Vagina (tissue), 2 donors: ENCODE measurements at regions not wholly inside any gene's neighbourhood (a gene's known extent, or its start where the extent isn't known, plus 50 kb on each side); places are given as distances from the start of the nearest gene placed in this dataset.

ENCODE experiments used
- DNase-seq, 2 donors: peaks; one replicate each; pipeline ENCODE4 v3.0.0-alpha.2; 2017; ENCODE audit errors: extremely low spot score in 2 of 2
- H3K27ac ChIP-seq: fragments of 200-600 bp; sonication (generic); one replicate; pipeline ENCODE4 v1.5.1; 2019
- H3K27me3 ChIP-seq: fragments of 200-600 bp; sonication (generic); one replicate; pipeline ENCODE4 v1.5.1; 2019
- H3K36me3 ChIP-seq, 2 donors: fragments of 200-600 bp; sonication (generic); one replicate each; pipeline ENCODE4 v1.5.1; 2017 to 2019
- H3K4me1 ChIP-seq: fragments of 200-600 bp; sonication (generic); one replicate; pipeline ENCODE4 v1.5.1; 2019
- H3K4me3 ChIP-seq, 2 donors: fragments of 200-600 bp; sonication (generic); 1 replicate in 1 of 2; 2 replicates in 1 of 2; pipeline ENCODE4 v1.5.1; 2016 to 2019
- H3K9me3 ChIP-seq: fragments of 200-600 bp; sonication (generic); one replicate; pipeline ENCODE4 v1.5.1; 2019
- POLR2A ChIP-seq, 2 donors: fragments of 450-650 bp; IDR thresholded peaks; one replicate each; pipeline ENCODE4 v1.6.1; 2017; ENCODE audit warnings: antibody characterized with exemption in 2 of 2, mild to moderate bottlenecking in 2 of 2, moderate library complexity in 2 of 2
- POLR2AphosphoS5 ChIP-seq, 2 donors: sonication (generic); formaldehyde crosslinking; IDR thresholded peaks; one replicate each; pipeline ENCODE4 v1.9.0; 2017; ENCODE audit warnings: antibody characterized with exemption in 2 of 2, mild to moderate bottlenecking in 2 of 2, low read depth in 1 of 2; ENCODE audit not compliant: insufficient read depth in 1 of 2
- intact Hi-C: fragments of 100-400 bp; cut with DNase I; formaldehyde crosslinking; loops from one replicate; pipeline ENCODE4 v1.15.1; 2023
- TF ChIP-seq, protein P1 (sequence below), 3 experiments: fragments of 450-650 bp in 2 of 3; fragments of 200-600 bp in 1 of 3; sonication (generic) in 1 of 3; IDR thresholded peaks; one replicate each; pipeline ENCODE4 v1.5.1; 2017 to 2019; ENCODE audit warnings: antibody characterized with exemption in 3 of 3, mild to moderate bottlenecking in 2 of 3, moderate library complexity in 2 of 3

DNA sequence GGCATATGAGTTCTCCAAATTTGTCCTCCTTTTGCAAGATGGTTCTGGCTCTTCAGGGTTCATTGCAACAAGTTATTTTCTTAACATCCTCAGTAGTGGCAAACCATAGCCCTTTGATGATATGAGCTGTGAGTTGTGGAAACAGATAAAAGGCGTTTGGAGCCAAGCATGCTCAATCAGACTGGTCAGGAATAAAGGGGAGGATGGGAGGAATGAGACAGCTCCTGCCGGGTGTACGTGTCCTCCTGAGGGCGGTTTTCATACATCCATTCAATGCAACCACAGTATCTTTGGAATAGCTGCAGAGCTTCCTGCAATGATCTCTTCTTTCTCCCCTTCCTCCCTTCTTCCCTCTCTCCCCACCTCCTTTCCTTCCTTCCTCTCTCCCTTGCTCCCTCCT is 245.8 kb downstream of the GLI2 start:
- intact Hi-C loops = no loop called here
- no peaks in the 10 kb centered on the region for H3K36me3 ChIP-seq
- H3K4me3 ChIP-seq = no peak overlapping the region
- no peaks in the 10 kb centered on the region for H3K9me3 ChIP-seq
- no peaks in the 10 kb centered on the region for H3K4me1 ChIP-seq
- DNase-seq = no peak
- H3K27me3 ChIP-seq = no peaks in the 10 kb centered on the region
- no peak for TF ChIP-seq POLR2A (IDR thresholded peaks at IDR 0.05)
- TF ChIP-seq POLR2AphosphoS5 (IDR thresholded peaks at IDR 0.05; ENCODE audit: insufficient read depth in 1 of 2, low read depth in 1 of 2) = no peak
- TF ChIP-seq, protein P1, sequence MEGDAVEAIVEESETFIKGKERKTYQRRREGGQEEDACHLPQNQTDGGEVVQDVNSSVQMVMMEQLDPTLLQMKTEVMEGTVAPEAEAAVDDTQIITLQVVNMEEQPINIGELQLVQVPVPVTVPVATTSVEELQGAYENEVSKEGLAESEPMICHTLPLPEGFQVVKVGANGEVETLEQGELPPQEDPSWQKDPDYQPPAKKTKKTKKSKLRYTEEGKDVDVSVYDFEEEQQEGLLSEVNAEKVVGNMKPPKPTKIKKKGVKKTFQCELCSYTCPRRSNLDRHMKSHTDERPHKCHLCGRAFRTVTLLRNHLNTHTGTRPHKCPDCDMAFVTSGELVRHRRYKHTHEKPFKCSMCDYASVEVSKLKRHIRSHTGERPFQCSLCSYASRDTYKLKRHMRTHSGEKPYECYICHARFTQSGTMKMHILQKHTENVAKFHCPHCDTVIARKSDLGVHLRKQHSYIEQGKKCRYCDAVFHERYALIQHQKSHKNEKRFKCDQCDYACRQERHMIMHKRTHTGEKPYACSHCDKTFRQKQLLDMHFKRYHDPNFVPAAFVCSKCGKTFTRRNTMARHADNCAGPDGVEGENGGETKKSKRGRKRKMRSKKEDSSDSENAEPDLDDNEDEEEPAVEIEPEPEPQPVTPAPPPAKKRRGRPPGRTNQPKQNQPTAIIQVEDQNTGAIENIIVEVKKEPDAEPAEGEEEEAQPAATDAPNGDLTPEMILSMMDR (IDR thresholded peaks at IDR 0.05) = no peak
- H3K27ac ChIP-seq = no peak overlapping the region

DNA sequence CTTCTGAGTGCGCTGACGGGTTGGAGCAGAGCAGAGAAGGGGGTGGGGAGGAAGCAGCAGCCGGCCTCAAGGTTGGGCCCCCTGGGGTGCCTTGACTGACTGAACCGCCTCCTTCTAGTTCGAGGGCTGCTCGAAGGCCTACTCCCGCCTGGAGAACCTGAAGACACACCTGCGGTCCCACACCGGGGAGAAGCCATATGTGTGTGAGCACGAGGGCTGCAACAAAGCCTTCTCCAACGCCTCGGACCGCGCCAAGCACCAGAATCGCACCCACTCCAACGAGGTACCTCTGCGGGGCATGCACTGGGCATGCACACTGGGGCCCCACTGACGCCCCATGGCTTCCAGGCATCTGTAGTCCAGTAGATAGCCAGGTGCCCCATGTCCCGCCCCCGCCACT is 246.9 kb downstream of the GLI2 start:
- no peaks in the 10 kb centered on the region for H3K9me3 ChIP-seq
- no peak for DNase-seq
- TF ChIP-seq, protein P1 (IDR thresholded peaks at IDR 0.05) = no peak
- no peak for TF ChIP-seq POLR2A (IDR thresholded peaks at IDR 0.05)
- TF ChIP-seq POLR2AphosphoS5 (IDR thresholded peaks at IDR 0.05; ENCODE audit: insufficient read depth in 1 of 2, low read depth in 1 of 2) = no peak
- H3K36me3 ChIP-seq = no peaks in the 10 kb centered on the region
- intact Hi-C loops = no loop called here
- no peak overlapping the region for H3K4me3 ChIP-seq
- no peaks in the 10 kb centered on the region for H3K4me1 ChIP-seq
- no peaks in the 10 kb centered on the region for H3K27me3 ChIP-seq
- no peak overlapping the region for H3K27ac ChIP-seq

DNA sequence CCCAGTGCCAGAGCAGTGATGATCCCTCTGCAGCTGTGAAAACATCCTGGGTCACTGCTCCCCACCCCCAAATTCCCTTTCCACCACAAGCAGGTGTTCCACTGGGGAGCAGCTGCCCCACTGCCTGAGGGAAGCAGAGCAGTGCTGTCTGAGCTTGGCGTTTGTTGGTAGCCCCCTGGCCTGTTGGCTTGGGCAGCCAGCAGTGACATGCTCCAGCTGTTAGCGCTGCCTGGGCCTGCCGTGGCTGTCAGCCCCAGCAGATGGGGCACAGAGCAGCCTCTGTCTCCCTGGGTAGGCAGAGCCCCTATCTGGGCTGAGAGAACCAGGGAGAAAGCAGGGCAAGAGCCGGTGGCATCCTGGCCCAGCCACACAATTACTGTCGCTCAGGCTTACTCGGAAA is 247.7 kb downstream of the GLI2 start:
- Histone ChIP-seq H3K27ac (no peak overlapping the region), H3K36me3 (no peaks in the 10 kb centered on the region), H3K4me3 (no peak overlapping the region), H3K27me3 (no peaks in the 10 kb centered on the region), H3K4me1 (no peaks in the 10 kb centered on the region), H3K9me3 (no peaks in the 10 kb centered on the region)
- TF ChIP-seq POLR2AphosphoS5 (IDR thresholded peaks at IDR 0.05; ENCODE audit: insufficient read depth in 1 of 2, low read depth in 1 of 2) (no peak), POLR2A (IDR thresholded peaks at IDR 0.05) (no peak)
- TF ChIP-seq, protein P1 (IDR thresholded peaks at IDR 0.05) = no peak
- DNase-seq = no peak
- intact Hi-C loops = no loop called here

DNA sequence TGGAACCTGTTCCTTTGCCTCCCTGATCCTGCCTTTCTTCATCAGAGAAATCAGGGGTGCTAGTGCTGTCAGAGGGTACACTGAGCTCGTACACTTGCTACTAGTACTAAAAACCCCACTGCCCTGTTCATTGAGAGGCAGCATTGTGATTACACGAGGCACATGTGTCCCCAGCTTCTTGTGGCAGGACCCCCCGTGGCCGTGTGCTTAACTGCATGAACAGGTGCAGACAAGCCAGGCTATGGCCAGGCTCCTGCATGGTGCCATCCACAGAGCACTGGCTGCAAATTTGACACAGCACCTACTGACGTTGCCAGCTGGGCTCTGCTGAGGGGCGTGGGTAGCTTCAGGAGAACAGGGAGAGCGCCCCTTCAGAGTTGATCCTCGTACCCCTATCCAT is 248.4 kb downstream of the GLI2 start:
- TF ChIP-seq, protein P1 (IDR thresholded peaks at IDR 0.05) = no peak
- no peak for TF ChIP-seq POLR2AphosphoS5 (IDR thresholded peaks at IDR 0.05; ENCODE audit: insufficient read depth in 1 of 2, low read depth in 1 of 2)
- no peak for TF ChIP-seq POLR2A (IDR thresholded peaks at IDR 0.05)
- intact Hi-C loops = no loop called here
- Histone ChIP-seq H3K4me3 (no peak overlapping the region), H3K4me1 (no peaks in the 10 kb centered on the region), H3K27me3 (no peaks in the 10 kb centered on the region), H3K27ac (no peak overlapping the region), H3K36me3 (peaks cover 0 to under 1% of the 10 kb centered on the region in 2 donors), H3K9me3 (no peaks in the 10 kb centered on the region)
- no peak for DNase-seq

DNA sequence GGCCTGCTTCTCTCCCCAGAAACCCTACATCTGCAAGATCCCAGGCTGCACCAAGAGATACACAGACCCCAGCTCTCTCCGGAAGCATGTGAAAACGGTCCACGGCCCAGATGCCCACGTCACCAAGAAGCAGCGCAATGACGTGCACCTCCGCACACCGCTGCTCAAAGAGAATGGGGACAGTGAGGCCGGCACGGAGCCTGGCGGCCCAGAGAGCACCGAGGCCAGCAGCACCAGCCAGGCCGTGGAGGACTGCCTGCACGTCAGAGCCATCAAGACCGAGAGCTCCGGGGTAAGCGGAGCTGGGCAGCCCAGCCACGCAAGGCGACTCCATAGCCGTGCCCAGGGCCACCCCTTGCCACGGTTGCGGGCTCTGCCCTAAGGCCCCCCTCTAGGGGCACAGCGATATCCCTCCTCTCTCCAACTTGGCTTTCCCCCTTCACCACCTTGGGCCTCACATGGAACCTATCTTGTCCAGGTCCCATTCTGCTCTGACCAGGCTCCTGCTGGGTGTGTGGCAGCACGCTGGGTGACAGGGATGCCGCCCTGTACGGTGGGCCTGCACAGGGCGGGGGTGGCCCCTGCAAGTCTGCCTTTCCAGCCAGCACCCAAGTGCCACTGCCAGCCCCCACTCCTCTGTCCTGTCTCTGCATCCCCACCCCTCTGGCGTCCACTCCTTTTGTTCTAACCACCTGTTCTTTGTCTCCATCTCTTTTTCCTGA is 248.9 kb downstream of the GLI2 start:
- H3K4me1 ChIP-seq = no peaks in the 10 kb centered on the region
- TF ChIP-seq POLR2A (IDR thresholded peaks at IDR 0.05) (no peak), POLR2AphosphoS5 (IDR thresholded peaks at IDR 0.05; ENCODE audit: insufficient read depth in 1 of 2, low read depth in 1 of 2) (no peak)
- TF ChIP-seq, protein P1 (IDR thresholded peaks at IDR 0.05) = no peak
- no peaks in the 10 kb centered on the region for H3K9me3 ChIP-seq
- intact Hi-C loops = no loop called here
- no peak for DNase-seq
- no peaks in the 10 kb centered on the region for H3K27me3 ChIP-seq
- H3K4me3 ChIP-seq = no peak overlapping the region
- H3K36me3 ChIP-seq = peaks cover 0 to 6% of the 10 kb centered on the region in 2 donors
- H3K27ac ChIP-seq = no peak overlapping the region
